Smooth muscle cell (in vitro differentiated cells): ENCODE measurements at regions not wholly inside any gene's neighbourhood (a gene's known extent, or its start where the extent isn't known, plus 50 kb on each side); places are given as distances from the start of the nearest gene placed in this dataset.

Source experiments
- DNase-seq: peaks from one replicate; lab custom pipeline; 2025; ENCODE audit not compliant: unreplicated experiment; lab: John Stamatoyannopoulos, UW
- H2AFZ ChIP-seq: fragments of 200-600 bp; sonication (generic); 2 replicates; pipeline ENCODE4 v1.6.0; 2016; ENCODE audit warnings: antibody characterized with exemption, low read depth, mild to moderate bottlenecking
- H3F3A ChIP-seq: fragments of 200-600 bp; sonication (generic); 2 replicates; pipeline ENCODE4 v1.6.0; 2017; ENCODE audit warnings: antibody characterized with exemption, low read depth
- H3K27ac ChIP-seq: fragments of 200-600 bp; sonication (generic); 2 replicates; pipeline ENCODE4 v1.5.1; 2016; ENCODE audit warnings: low read depth, mild to moderate bottlenecking
- H3K27me3 ChIP-seq: fragments of 200-600 bp; sonication (generic); 2 replicates; pipeline ENCODE4 v1.6.1; 2016; ENCODE audit warnings: low read depth, mild to moderate bottlenecking
- H3K36me3 ChIP-seq: fragments of 200-600 bp; sonication (generic); 2 replicates; pipeline ENCODE4 v1.5.1; 2016; ENCODE audit warnings: low read depth
- H3K4me1 ChIP-seq: fragments of 200-600 bp; sonication (generic); 2 replicates; pipeline ENCODE4 v1.5.1; 2016; ENCODE audit warnings: low read depth
- H3K4me2 ChIP-seq: fragments of 200-600 bp; sonication (generic); 2 replicates; pipeline ENCODE4 v1.6.0; 2016; ENCODE audit warnings: mild to moderate bottlenecking
- H3K4me3 ChIP-seq: fragments of 200-600 bp; sonication (generic); 2 replicates; pipeline ENCODE4 v1.5.1; 2016; ENCODE audit warnings: mild to moderate bottlenecking
- H3K79me2 ChIP-seq: fragments of 200-600 bp; sonication (generic); 2 replicates; pipeline ENCODE4 v1.6.0; 2016; ENCODE audit warnings: low read depth, mild to moderate bottlenecking
- H3K9ac ChIP-seq: fragments of 200-600 bp; sonication (generic); 2 replicates; pipeline ENCODE4 v1.6.0; 2016; ENCODE audit warnings: low read depth
- H3K9me3 ChIP-seq: fragments of 200-600 bp; sonication (generic); replicated peaks from 2 replicates; pipeline ENCODE4 v1.5.1; 2016; ENCODE audit warnings: low read depth
- H4K20me1 ChIP-seq: fragments of 200-600 bp; sonication (generic); 2 replicates; pipeline ENCODE4 v1.6.0; 2016; ENCODE audit warnings: low read depth
- WGBS: methylation state at CpG from one replicate; pipeline ENCODE4 v1.1.7; 2016; ENCODE audit warnings: low lambda C conversion rate; 5-methylcytosine and 5-hydroxymethylcytosine counted together
- TF ChIP-seq, protein P1 (sequence below): fragments of 200-600 bp; sonication (generic); IDR thresholded peaks from 2 replicates; pipeline ENCODE4 v1.5.1; 2017; ENCODE audit warnings: borderline replicate concordance, mild to moderate bottlenecking, antibody characterized with exemption; ENCODE audit not compliant: insufficient read depth, poor library complexity, severe bottlenecking

GRCh38 chr5:164303646-164304215 lies 798.3 kb downstream of the MAT2B start:
- Histone ChIP-seq H3K9ac (no peak overlapping the region), H3K9me3 (no peaks in the 10 kb centered on the region), H4K20me1 (no peaks in the 10 kb centered on the region), H3K4me1 (no peaks in the 10 kb centered on the region), H3K4me2 (no peak overlapping the region), H3K4me3 (no peak overlapping the region), H3K36me3 (no peaks in the 10 kb centered on the region), H3F3A (no peaks in the 10 kb centered on the region), H3K79me2 (no peaks in the 10 kb centered on the region), H3K27me3 (no peaks in the 10 kb centered on the region), H3K27ac (no peak overlapping the region), H2AFZ (no peak overlapping the region)
- no peak for DNase-seq
- 70% methylated on average over 2 of the region's 2 CpGs for WGBS
- TF ChIP-seq, protein P1, sequence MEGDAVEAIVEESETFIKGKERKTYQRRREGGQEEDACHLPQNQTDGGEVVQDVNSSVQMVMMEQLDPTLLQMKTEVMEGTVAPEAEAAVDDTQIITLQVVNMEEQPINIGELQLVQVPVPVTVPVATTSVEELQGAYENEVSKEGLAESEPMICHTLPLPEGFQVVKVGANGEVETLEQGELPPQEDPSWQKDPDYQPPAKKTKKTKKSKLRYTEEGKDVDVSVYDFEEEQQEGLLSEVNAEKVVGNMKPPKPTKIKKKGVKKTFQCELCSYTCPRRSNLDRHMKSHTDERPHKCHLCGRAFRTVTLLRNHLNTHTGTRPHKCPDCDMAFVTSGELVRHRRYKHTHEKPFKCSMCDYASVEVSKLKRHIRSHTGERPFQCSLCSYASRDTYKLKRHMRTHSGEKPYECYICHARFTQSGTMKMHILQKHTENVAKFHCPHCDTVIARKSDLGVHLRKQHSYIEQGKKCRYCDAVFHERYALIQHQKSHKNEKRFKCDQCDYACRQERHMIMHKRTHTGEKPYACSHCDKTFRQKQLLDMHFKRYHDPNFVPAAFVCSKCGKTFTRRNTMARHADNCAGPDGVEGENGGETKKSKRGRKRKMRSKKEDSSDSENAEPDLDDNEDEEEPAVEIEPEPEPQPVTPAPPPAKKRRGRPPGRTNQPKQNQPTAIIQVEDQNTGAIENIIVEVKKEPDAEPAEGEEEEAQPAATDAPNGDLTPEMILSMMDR, result no peak

DNA sequence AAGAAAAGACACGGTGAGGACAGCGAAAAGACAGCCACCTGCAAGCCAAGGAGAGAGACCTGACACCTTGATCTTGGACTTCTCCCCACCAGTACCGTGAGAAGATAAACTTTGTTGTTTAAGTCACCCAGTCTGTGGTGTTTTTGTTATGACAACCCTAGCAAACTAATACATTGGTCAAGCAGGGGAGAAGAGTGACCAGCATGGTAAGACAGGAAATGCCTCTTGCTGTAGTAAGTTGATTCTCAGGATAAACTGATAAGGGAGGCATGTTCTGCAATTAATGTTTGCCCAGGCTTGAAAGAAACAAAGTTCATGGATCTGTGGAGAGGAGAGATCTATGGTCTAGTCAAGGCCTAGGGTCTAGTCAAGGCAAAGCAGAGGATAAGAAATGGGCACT lies 801.2 kb downstream of the MAT2B start:
- no peaks in the 10 kb centered on the region for H3K79me2 ChIP-seq
- no peaks in the 10 kb centered on the region for H3K36me3 ChIP-seq
- no peaks in the 10 kb centered on the region for H3K4me1 ChIP-seq
- no peaks in the 10 kb centered on the region for H4K20me1 ChIP-seq
- no peak overlapping the region for H3K9ac ChIP-seq
- no peaks in the 10 kb centered on the region for H3K27me3 ChIP-seq
- whole genome bisulfite sequencing, result 90% methylated on average over 3 of the region's 3 CpGs
- H3K9me3 ChIP-seq, result no peaks in the 10 kb centered on the region
- DNase-seq, result no peak
- no peak overlapping the region for H3K4me2 ChIP-seq
- H3K27ac ChIP-seq, result no peak overlapping the region
- no peak overlapping the region for H2AFZ ChIP-seq
- H3F3A ChIP-seq, result no peaks in the 10 kb centered on the region
- TF ChIP-seq, protein P1, result no peak
- no peak overlapping the region for H3K4me3 ChIP-seq

DNA sequence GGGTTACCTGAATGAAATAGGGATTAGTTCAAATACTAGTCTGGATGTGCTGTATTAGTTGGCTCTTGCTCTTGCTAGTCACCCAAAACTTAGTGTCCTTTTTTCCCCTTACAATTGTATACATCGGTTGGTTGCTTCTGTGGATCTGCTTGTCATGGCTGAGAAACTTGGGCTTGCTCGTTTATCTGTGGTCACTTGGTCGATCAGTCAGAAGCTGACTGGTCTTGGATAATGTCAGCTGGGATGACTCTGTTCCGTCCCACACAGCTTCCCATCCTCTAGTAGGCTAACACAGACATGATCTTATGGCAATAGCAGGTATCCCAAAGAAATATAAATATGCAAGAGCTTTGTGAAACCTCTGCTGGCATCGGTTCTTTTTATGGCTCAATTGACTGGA lies 807.4 kb downstream of the MAT2B start:
- 93% methylated on average over 5 of the region's 5 CpGs for WGBS
- H3K9me3 ChIP-seq, result no peaks in the 10 kb centered on the region

DNA sequence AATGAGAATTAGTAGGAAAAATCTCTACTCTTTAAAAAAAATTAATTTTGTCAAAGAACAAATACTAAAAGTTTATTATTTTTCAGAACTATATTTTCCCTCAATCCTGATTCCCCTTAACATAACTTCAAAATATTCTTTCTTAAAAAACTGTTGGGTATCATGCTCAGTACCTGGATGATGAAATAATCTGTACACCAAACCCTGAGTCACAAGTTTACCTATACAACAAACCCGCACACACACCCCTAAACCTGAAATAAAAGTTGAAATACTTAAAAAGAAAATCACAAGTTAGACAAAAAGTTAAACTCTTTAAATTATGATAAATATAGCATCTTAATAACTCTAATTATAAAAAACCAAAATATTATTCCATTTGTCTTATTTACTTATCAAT lies 812.3 kb downstream of the MAT2B start:
- DNase-seq, result no peak
- no peaks in the 10 kb centered on the region for H3K4me1 ChIP-seq
- H3K4me2 ChIP-seq, result no peak overlapping the region
- no peaks in the 10 kb centered on the region for H3K79me2 ChIP-seq
- no peak overlapping the region for H3K27ac ChIP-seq
- no peak overlapping the region for H3K9ac ChIP-seq
- H3F3A ChIP-seq, result no peaks in the 10 kb centered on the region
- no peaks in the 10 kb centered on the region for H3K9me3 ChIP-seq
- H3K4me3 ChIP-seq, result no peak overlapping the region
- H2AFZ ChIP-seq, result no peak overlapping the region
- no peaks in the 10 kb centered on the region for H3K36me3 ChIP-seq
- 100% methylated on average over 1 of the region's 1 CpG for WGBS
- TF ChIP-seq, protein P1, result no peak
- no peaks in the 10 kb centered on the region for H3K27me3 ChIP-seq
- no peaks in the 10 kb centered on the region for H4K20me1 ChIP-seq

More for the DNA sequence above, 807.4 kb downstream of the MAT2B start:
- no peaks in the 10 kb centered on the region for H3K36me3 ChIP-seq
- H3K27ac ChIP-seq, result no peak overlapping the region
- no peak overlapping the region for H3K4me2 ChIP-seq
- no peak overlapping the region for H3K9ac ChIP-seq
- no peaks in the 10 kb centered on the region for H3K4me1 ChIP-seq
- no peak overlapping the region for H2AFZ ChIP-seq
- H3K27me3 ChIP-seq, result no peaks in the 10 kb centered on the region
- TF ChIP-seq, protein P1, result no peak
- no peak for DNase-seq
- H3K4me3 ChIP-seq, result no peak overlapping the region
- H3F3A ChIP-seq, result no peaks in the 10 kb centered on the region
- H3K79me2 ChIP-seq, result no peaks in the 10 kb centered on the region
- H4K20me1 ChIP-seq, result no peaks in the 10 kb centered on the region
